Common myeloid progenitor, CD34-positive (primary cell): ENCODE measurements at regions not wholly inside any gene's neighbourhood (a gene's known extent, or its start where the extent isn't known, plus 50 kb on each side); places are given as distances from the start of the nearest gene placed in this dataset.

Experiments
- CTCF ChIA-PET: fragments of 350-600 bp; sonication (Branson Sonifier 250); formaldehyde crosslinking; loops from one replicate; lab custom pipeline; 2021; ENCODE audit warnings: antibody characterized with exemption; lab: Charles Lee
- POLR2A ChIA-PET: fragments of 350-600 bp; sonication (Branson Sonifier 250); formaldehyde crosslinking; loops from one replicate; lab custom pipeline; 2021; ENCODE audit warnings: antibody characterized with exemption; lab: Charles Lee
- DNase-seq, 3 donors: peaks; one replicate each; pipeline versions ENCODE4 v3.0.0 to v3.0.0-alpha.2; 2013
- H3K27ac ChIP-seq, 2 experiments: 1 replicate in 1 of 2; 2 replicates in 1 of 2; pipeline ENCODE4 v1.7.0; 2013; ENCODE audit warnings: inconsistent platforms in 2 of 2, low read length in 2 of 2, mild to moderate bottlenecking in 2 of 2, low read depth in 1 of 2, moderate library complexity in 1 of 2; ENCODE audit not compliant: severe bottlenecking in 2 of 2, insufficient read depth in 1 of 2, poor library complexity in 1 of 2
- H3K27me3 ChIP-seq, 5 experiments: replicated peaks in 2 of 5; 1 replicate in 3 of 5; 2 replicates in 2 of 5; pipeline versions ENCODE4 v1.6.1 to v1.7.0; 2013; ENCODE audit warnings: low read length in 4 of 5, mild to moderate bottlenecking in 2 of 5, moderate library complexity in 2 of 5, inconsistent platforms in 1 of 5; ENCODE audit not compliant: insufficient read depth in 5 of 5, control insufficient read depth in 4 of 5
- H3K36me3 ChIP-seq, 4 experiments: 1 replicate in 2 of 4; 2 replicates in 2 of 4; pipeline versions ENCODE4 v1.6.1 to v1.7.0; 2013; ENCODE audit warnings: low read length in 3 of 4, control low read depth in 1 of 4, mild to moderate bottlenecking in 1 of 4; ENCODE audit not compliant: control insufficient read depth in 4 of 4, insufficient read depth in 4 of 4
- H3K4me1 ChIP-seq, 4 experiments: 1 replicate in 3 of 4; 2 replicates in 1 of 4; pipeline versions ENCODE4 v1.6.1 to v1.7.1; 2013; ENCODE audit warnings: low read length in 3 of 4, mild to moderate bottlenecking in 3 of 4, control low read depth in 1 of 4, inconsistent platforms in 1 of 4, moderate library complexity in 1 of 4; ENCODE audit not compliant: control insufficient read depth in 4 of 4, insufficient read depth in 4 of 4; ENCODE audit errors: control extremely low read depth in 1 of 4
- H3K4me3 ChIP-seq, 7 experiments: 1 replicate in 4 of 7; 2 replicates in 3 of 7; pipeline versions ENCODE4 v1.5.1 to v1.7.0; 2013; ENCODE audit warnings: mild to moderate bottlenecking in 7 of 7, low read length in 6 of 7, moderate library complexity in 6 of 7, inconsistent platforms in 2 of 7, low read depth in 2 of 7, control low read depth in 1 of 7; ENCODE audit not compliant: insufficient read depth in 4 of 7, control insufficient read depth in 1 of 7; ENCODE audit errors: extremely low read depth in 1 of 7
- H3K9me3 ChIP-seq, 5 experiments: 1 replicate in 4 of 5; 2 replicates in 1 of 5; pipeline versions ENCODE4 v1.6.1 to v1.7.1; 2013; ENCODE audit warnings: low read length in 4 of 5, mild to moderate bottlenecking in 2 of 5, inconsistent platforms in 1 of 5, low read depth in 1 of 5, moderate library complexity in 1 of 5; ENCODE audit not compliant: control insufficient read depth in 4 of 5, insufficient read depth in 2 of 5; ENCODE audit errors: control extremely low read depth in 1 of 5
- WGBS: methylation state at CpG from one replicate; pipeline ENCODE4 v1.1.5; 2013; ENCODE audit not compliant: insufficient coverage; 5-methylcytosine and 5-hydroxymethylcytosine counted together

GRCh38 chr22:22716136-22716665, 71.8 kb downstream of the GGTLC2 start:
- H3K4me3 ChIP-seq = no peak overlapping the region
- peaks cover 6 to 28% (median 24%) of the 10 kb centered on the region in 4 experiments for H3K4me1 ChIP-seq
- no peak overlapping the region for H3K27ac ChIP-seq
- 100% methylated on average over 2 of the region's 6 CpGs for WGBS
- ChIA-PET CTCF (interaction anchor here (1.0 to 1.3 kb wide), 3 partner anchors 10 to 29 kb away, joined by 3 read pairs; no protein-coding TSS in a partner anchor), POLR2A (no interaction called here)
- no peak for DNase-seq
- H3K9me3 ChIP-seq = no peaks in the 10 kb centered on the region
- no peaks in the 10 kb centered on the region for H3K27me3 ChIP-seq
- H3K36me3 ChIP-seq = no peaks in the 10 kb centered on the region

- H3K4me1 ChIP-seq = peaks cover 11 to 28% (median 16%) of the 10 kb centered on the region in 4 experiments
- CTCF ChIA-PET = interaction anchor here (0.7 to 4.7 kb wide), 4 partner anchors 8 to 33 kb away, joined by 3 to 38 read pairs (median 3); no protein-coding TSS in a partner anchor
- POLR2A ChIA-PET = no interaction called here
These were observed 73.2 kb downstream of the GGTLC2 start for GRCh38 chr22:22717664-22718063.

GRCh38 chr22:22720201-22720723, 75.8 kb downstream of the GGTLC2 start:
- POLR2A ChIA-PET = no interaction called here

More at GRCh38 chr22:22717664-22718063, 73.2 kb downstream of the GGTLC2 start:
- Histone ChIP-seq H3K27ac (no peak overlapping the region), H3K27me3 (no peaks in the 10 kb centered on the region), H3K4me3 (no peak overlapping the region), H3K36me3 (no peaks in the 10 kb centered on the region), H3K9me3 (no peaks in the 10 kb centered on the region)
- peak in 1 of 3 donors; percentile 24 for DNase-seq
- WGBS = 40% methylated on average over 1 of the region's 4 CpGs

GRCh38 chr22:22720724-22721261, 76.4 kb downstream of the GGTLC2 start:
- H3K27ac ChIP-seq = peak overlapping the region in 1 of 2 experiments; percentile 25

More at GRCh38 chr22:22720201-22720723, 75.8 kb downstream of the GGTLC2 start:
- H3K4me3 ChIP-seq = no peak overlapping the region
- H3K9me3 ChIP-seq = no peaks in the 10 kb centered on the region
- no peaks in the 10 kb centered on the region for H3K36me3 ChIP-seq
- DNase-seq = peak; percentile 82 to 89 (median 89)
- peak overlapping the region in 1 of 2 experiments; percentile 25 for H3K27ac ChIP-seq
- WGBS = 77% methylated on average over 1 of the region's 3 CpGs
- peaks cover 11 to 28% (median 16%) of the 10 kb centered on the region in 4 experiments for H3K4me1 ChIP-seq
- CTCF ChIA-PET = interaction anchor here (0.7 to 4.7 kb wide), 18 partner anchors 9 to 403 kb away, joined by 3 to 38 read pairs (median 4); no protein-coding TSS in a partner anchor
- no peaks in the 10 kb centered on the region for H3K27me3 ChIP-seq

GRCh38 chr22:22721681-22722354, 77.4 kb downstream of the GGTLC2 start:
- Histone ChIP-seq H3K4me3 (no peak overlapping the region), H3K36me3 (no peaks in the 10 kb centered on the region), H3K27me3 (no peaks in the 10 kb centered on the region), H3K4me1 (peaks cover 11 to 28% (median 16%) of the 10 kb centered on the region in 4 experiments), H3K27ac (no peak overlapping the region), H3K9me3 (no peaks in the 10 kb centered on the region)
- peak in 2 of 3 donors; percentile 45 to 54 for DNase-seq
- CTCF ChIA-PET = interaction anchor here (0.7 to 4.7 kb wide), 8 partner anchors 8 to 233 kb away, joined by 3 to 38 read pairs (median 8); no protein-coding TSS in a partner anchor
- POLR2A ChIA-PET = no interaction called here
- WGBS = 90% methylated on average over 5 of the region's 5 CpGs

More at GRCh38 chr22:22720724-22721261, 76.4 kb downstream of the GGTLC2 start:
- H3K4me3 ChIP-seq = no peak overlapping the region
- CTCF ChIA-PET = interaction anchor here (0.7 to 4.7 kb wide), 18 partner anchors 9 to 403 kb away, joined by 3 to 38 read pairs (median 4); no protein-coding TSS in a partner anchor
- H3K36me3 ChIP-seq = no peaks in the 10 kb centered on the region
- POLR2A ChIA-PET = no interaction called here
- WGBS = 89% methylated on average over 4 of the region's 6 CpGs
- H3K27me3 ChIP-seq = no peaks in the 10 kb centered on the region
- peaks cover 11 to 28% (median 16%) of the 10 kb centered on the region in 4 experiments for H3K4me1 ChIP-seq
- peak in 2 of 3 donors; percentile 17 to 43 for DNase-seq
- H3K9me3 ChIP-seq = no peaks in the 10 kb centered on the region

GRCh38 chr22:22728382-22728781, 84.0 kb downstream of the GGTLC2 start:
- H3K36me3 ChIP-seq = no peaks in the 10 kb centered on the region
- no peak overlapping the region for H3K27ac ChIP-seq
- H3K4me1 ChIP-seq = no peaks in the 10 kb centered on the region
- ChIA-PET CTCF (no interaction called here), POLR2A (no interaction called here)
- 88% methylated on average over 2 of the region's 5 CpGs for WGBS
- no peak overlapping the region for H3K4me3 ChIP-seq
- DNase-seq = no peak
- H3K27me3 ChIP-seq = no peaks in the 10 kb centered on the region
- H3K9me3 ChIP-seq = no peaks in the 10 kb centered on the region
